Right ventricle myocardium inferior (tissue), 1 donor: ENCODE measurements at regions not wholly inside any gene's neighbourhood (a gene's known extent, or its start where the extent isn't known, plus 50 kb on each side); places are given as distances from the start of the nearest gene placed in this dataset.

Source experiments
- ATAC-seq: fragments of 200-7000 bp; cut with Tn5 transposase; one replicate; pipeline ENCODE4 v1.9.1; 2020; ENCODE audit warnings: mild to moderate bottlenecking, moderate library complexity
- DNase-seq: peaks from one replicate; pipeline ENCODE4 v3.0.0; 2021; ENCODE audit errors: missing footprints
- intact Hi-C: fragments of 100-400 bp; cut with DNase I; formaldehyde crosslinking; loops from one replicate; pipeline ENCODE4 v1.11.0; 2022
- donor health status: DM: no; HTN: yes; CAD: no; lungs with severe emphysema.

DNA sequence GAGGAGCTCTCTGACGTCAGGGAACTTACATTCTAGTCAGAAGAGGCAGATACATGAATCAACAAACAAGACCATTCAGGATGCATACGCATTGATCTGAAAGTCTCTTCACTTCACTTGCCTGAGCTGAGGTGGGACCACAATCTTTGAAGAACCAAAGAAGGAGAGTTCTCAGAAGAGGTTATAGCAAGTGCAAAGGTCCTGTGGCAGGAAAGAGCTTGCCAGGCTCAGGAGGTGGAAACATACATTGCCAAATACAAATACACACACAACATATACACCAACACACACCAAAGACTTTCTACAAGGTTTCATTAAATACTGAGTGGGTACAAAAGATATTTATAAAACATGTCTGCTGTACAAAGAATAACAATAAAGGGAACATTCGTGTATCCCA, 86.8 kb upstream of the GJB5 start:
- intact Hi-C loops = no loop called here
- DNase-seq = no peak
- ATAC-seq = no peak

DNA sequence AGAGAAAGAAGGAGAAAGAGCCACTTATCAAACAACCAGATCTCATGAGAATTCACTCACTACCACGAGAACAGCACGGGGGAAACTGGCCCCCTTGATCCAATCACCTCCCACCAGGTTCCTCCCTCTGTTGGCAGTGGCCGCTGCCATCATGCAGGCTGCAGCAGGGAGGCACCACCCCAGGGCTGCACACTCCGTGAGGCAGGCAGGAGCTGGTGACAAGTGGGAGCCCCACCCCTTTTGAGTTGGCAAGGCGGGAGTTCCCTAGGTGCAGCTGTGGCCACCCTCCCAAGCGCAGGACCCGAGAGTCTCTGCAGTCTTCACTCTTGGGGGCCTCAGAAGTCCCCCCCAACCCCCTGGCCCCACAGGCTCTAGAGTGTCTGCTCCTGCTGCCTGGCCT, 83.9 kb upstream of the GJB5 start:
- no peak for ATAC-seq
- no peak for DNase-seq
- intact Hi-C loops = no loop called here

DNA sequence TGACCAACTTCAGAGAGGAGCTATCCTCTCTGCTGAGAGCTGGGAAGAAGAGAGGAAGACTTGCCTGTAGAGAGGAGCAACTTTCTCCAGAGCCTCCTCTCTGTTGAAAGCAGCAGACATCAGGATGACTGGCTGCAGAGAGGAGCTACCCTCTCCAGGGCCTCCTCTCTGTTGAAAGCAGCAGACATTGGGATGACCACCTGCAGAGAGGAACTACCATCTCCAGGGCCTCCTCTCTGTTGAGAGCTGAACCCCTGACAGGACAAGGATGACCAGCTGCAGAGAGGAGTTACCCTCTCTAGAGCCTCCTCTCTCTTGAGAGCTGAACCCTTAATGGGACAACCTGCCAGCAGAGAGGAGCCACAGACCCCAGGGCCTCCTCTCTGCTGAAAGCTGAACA, 83.0 kb upstream of the GJB5 start:
- ATAC-seq = no peak
- DNase-seq = no peak
- intact Hi-C loops = no loop called here

DNA sequence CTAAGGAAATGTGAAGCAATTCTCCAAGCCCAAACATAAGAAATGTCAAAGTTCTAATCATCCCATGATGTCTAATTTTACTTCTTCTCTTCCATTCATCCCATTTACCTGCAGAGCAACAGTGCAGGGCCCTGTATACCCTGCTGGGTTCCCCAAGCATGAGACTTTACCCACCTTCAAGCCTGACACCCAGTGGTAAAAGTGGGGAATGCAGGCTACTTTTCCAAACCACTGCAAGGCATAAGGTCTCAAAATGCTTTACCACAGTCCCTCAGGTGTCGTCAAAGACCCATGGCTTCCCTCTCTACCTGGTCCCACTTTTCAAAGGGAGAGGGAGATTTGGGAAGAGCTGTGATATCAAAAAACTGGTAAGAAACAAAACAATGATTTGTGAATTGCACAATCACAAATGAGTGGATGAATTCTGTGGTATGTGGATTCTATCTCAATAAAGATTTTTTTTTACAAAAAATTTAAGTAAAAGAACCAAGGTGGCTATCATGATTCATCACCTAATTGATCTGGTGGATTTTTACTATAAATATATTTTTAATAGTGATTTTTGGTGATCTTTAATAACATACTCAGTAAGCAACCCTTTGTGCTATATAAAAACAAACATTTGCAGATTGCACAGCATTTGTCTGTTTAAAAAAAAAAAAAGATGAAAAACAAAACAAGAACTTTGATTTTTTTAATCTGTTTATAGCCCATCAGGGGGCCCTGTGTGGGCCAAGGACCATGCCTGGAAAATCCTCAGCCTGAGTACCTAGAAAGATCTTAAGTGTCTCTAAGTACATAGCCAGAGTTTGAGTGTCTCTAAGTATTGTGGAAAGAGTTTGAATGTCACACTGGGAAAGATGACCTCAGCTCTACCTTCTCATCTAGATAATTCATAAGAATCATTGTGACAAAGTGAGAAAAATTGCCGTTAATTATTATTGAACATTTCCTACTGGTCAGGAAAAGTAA, 73.1 kb upstream of the GJB5 start:
- DNase-seq = no peak
- ATAC-seq = no peak
- intact Hi-C loops = loop anchor here (2.0 kb wide), 1 partner anchor 55 kb away; no protein-coding TSS in a partner anchor

DNA sequence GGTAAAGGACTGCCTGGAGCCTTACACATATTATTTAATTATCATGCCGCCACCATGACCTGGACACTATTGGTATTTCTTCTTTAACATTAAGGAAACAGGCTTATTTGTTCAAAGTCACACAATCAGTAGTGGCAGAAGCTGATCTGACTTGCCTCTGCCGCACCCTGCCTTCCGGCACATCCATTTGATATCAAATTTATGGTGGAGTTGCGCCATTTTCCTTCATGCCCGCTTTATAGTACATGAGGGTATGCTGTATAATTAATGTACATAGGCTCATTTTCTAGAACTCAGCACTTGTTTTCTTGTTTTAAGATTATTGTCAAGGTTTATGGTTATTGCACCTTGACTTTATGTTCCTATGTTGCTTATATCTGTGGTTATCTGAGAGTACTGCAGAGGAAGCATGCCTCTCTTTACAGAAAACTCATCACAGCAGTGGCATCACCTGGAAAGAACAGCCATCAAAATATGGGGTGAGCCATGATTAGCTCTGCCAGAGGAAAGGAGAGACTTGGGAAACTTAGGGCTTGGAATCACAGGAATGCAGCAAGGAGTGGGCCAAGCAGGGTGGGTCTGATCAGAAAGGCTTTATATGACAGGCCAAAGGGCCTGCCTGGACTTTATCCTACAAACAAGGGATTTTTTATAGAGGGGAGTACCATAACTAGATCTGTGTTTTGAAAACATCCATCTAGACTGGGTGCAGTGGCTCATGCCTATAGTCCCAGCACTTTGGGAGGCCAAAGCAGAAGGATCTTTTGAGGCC, 72.2 kb upstream of the GJB5 start:
- ATAC-seq (no peak), DNase-seq (no peak)
- intact Hi-C loops = no loop called here

DNA sequence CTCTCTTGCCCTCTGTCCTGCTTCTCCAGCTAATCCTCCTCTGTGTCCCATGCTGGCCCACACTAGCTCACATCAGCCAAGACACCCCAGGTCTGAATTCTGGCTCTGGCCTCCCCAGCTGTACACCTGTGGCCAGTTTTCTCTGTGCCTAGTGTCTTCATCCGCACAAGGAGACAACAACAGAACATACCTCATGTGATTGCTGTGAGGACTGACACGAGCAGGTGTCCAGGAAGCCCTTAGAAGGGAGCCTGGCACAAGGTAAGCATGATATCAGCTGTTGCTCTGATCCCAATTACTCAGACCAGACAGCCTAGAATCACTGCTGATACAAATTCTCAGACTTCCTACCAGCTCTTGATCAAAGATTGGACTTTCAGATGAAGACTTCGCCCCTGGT, 71.2 kb upstream of the GJB5 start:
- intact Hi-C loops = no loop called here
- DNase-seq = no peak
- no peak for ATAC-seq

DNA sequence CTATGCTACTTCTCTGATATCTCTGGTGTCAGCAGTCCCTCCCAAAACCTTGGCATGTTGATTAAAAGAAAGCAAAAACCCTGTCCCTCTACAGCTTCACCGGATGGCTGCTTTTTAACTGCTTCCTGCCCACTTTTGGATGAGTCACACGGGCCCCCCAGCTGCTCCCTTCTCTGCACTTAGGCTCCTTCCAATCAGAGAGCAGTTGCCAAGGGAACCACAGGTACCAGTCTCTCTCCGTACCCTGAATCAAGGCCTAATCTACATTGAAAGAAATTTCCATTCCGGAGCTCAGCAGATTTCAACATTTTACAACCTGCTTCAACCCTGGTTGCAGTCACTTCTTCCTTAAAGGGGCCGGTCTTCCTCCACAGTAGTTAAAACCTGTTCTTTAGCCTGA, 70.6 kb upstream of the GJB5 start:
- intact Hi-C loops = no loop called here
- ATAC-seq = no peak
- no peak for DNase-seq

DNA sequence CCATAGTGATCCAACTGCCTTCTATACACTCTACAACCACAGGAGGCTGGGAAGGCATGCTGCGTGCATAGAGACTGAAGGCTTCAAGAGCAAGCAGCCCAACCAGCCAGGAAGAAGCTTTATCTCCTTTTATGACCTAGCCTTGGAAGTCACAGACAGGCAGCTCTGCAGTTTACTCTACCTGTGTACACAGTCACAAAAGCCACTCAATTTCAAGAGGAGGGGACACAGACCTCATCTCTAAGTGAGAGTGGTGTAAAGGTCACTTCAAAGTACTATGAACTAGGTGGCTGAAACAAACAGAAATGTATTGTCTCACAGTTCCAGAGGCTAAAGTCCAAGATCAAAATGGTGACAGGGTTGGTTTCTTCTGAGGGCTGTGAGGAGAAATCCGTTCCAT, 69.6 kb upstream of the GJB5 start:
- intact Hi-C loops = no loop called here
- ATAC-seq (no peak), DNase-seq (no peak)

DNA sequence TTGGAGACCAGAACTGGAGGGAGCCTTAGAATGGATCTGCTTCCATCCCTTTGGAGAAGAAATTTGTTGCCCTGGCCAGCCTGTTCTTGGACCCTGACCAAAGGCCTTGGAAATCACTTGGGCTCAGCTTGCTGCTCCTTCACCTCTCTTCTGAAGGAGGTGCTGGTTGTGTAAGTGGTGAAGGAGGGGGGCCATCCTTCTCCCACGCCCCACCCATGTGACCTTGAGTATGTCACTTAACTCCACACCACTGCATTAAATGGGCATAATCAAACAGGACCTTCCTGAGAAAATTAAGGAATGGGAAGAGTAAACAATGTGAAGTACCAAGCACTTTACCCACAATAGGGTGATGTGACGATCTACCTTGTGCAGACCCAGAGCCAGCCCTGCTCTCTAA, 68.3 kb upstream of the GJB5 start:
- ATAC-seq = no peak
- no peak for DNase-seq
- intact Hi-C loops = no loop called here

DNA sequence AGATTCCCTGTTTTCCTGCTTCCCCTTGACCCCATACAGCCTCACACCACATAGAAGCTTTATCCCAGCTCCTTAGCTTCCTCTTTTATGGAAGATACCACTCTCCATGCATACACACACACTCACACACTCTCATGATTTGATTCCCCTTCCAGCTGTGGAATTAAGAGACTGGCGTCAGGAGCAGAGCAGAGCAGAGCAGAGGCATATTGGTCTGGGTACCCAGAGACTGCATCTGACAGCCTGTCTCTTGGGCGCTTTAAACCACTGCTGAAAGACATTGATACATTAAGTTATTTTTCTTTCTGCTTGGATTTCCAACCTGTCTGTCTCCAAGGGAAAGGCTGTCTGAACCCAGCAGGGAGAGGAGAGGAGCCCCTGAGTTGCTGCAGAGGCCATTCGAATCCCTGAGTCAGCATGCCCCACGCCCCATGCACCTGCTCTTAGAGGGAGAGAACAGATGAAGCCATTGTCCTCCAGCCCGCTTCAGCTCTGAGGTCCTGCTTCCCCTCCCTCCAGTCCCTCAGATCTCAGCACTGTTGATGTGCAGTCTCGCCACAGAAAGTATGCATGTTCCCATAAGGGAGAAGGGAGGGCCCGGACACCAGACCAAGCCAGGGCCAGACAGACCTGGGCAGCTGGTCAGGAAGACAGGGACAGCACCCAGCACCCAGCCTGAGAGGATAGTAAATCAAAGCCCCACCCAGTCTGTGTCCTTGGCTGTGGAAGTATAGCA, 66.7 kb upstream of the GJB5 start:
- ATAC-seq (no peak), DNase-seq (no peak)
- intact Hi-C loops = no loop called here

DNA sequence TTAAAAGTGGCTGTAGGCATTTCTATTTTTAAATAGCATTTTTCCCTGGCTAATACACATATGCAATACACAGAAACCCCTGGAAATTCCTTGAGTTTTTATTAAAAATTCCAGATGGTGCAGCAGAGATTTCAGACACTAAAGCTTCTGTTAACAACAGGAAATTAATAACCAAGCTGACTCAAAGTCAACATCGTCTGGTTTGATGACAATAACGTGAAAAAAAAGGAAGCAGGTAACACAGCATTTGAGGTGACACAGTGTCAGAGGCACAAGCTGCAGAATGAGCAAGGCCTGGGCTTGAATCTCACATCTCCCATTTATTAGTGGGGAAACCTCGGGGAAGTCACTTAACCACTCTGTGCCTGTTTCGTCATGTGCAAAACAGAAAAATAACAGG, 64.6 kb upstream of the GJB5 start:
- ATAC-seq (no peak), DNase-seq (no peak)
- intact Hi-C loops = no loop called here

DNA sequence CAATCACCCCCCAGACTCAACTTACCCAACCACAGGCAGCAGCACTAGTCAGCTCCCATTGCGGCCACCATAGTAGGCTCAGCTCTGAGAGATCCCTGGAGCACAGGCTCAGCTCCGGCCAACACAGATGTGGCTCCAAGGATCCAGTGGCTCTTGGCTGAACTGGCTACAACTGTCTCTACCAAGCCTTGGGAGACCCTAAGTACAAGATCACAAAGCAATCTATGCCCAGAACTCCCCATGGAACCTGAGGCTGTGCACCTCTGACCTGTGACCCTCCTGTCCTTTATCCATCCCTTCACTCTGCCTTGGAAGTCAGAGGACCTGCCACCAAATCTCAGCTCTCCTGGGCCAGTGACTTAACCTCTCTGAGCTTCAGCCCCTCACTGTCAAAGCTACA, 61.8 kb upstream of the GJB5 start:
- ATAC-seq (no peak), DNase-seq (no peak)
- intact Hi-C loops = no loop called here

DNA sequence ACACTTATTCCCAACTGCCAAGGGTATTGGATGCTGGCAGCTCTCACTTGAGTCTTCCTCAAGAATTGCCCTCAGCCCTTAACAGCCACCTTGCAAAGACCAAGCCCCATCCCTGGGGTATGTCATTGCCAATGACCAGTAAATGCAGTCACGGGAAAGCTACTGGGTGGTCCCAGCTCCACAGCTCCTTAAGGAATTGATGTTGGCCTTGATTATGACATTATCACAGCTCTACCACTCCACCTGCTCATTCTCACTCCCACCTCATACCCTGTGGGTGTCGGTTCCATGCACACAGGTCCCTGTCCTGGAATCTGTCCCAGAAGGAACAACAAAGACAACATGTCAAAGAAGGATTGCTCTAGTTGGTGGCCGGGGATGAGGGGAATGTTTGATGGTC, 60.5 kb upstream of the GJB5 start:
- intact Hi-C loops = no loop called here
- ATAC-seq (no peak), DNase-seq (no peak)

DNA sequence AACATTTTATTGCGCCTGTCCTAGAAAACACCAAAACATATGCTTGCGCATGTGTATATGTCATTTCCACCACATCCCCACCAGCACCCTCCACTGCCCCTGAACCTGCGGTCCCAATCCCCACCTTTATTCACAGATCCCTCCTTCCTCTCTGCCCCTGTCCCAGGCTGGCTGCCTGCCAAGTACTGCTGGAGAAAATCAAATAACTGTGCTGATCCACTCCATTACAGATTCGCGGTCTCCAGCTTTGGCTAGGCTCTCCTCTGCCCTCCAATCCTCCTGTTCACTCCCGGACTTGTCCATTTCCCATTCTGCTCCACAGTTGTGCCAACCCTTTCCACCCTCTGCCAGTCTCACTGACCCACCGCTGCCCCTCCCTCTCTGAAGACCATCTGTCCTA, 59.3 kb upstream of the GJB5 start:
- ATAC-seq (no peak), DNase-seq (no peak)
- intact Hi-C loops = no loop called here

DNA sequence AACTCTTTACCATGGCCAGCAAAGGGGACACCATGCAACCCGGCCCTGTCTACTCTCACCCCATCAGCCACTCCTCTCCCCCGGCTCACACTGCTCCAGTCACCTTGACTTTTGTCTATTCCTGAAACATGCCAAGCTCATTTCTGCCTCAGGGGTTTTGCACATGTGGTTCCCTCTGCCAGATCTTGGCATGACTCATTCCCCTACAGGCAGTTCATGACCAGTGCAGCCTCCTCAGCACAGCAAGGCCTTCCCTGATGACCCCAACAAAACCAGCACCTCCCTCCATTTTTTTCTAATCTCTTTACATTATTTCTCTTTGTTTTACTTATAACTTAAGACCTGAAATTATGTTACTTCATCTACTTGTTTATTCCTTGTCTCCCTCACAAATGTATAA, 58.6 kb upstream of the GJB5 start:
- no peak for ATAC-seq
- DNase-seq = no peak
- intact Hi-C loops = no loop called here

DNA sequence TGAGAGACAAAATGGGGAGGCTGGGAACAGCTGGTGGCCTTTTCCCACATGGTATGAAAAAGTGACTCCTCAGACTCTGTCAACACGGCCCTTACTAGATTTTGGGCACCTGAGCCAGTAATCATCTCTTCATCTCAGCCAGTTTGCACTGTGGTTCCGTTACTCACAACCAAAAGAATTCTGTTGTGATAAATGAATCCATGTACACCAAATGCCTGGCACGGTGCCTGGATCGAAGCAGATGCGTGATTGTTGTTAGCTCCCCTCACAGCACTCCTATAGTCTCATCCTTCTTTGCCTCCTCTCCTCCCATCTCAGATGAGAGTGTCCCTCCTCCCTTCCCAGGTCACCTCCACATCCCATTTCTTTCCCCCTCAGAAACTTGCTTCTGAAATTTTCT, 57.9 kb upstream of the GJB5 start:
- ATAC-seq = no peak
- DNase-seq = no peak
- intact Hi-C loops = no loop called here

DNA sequence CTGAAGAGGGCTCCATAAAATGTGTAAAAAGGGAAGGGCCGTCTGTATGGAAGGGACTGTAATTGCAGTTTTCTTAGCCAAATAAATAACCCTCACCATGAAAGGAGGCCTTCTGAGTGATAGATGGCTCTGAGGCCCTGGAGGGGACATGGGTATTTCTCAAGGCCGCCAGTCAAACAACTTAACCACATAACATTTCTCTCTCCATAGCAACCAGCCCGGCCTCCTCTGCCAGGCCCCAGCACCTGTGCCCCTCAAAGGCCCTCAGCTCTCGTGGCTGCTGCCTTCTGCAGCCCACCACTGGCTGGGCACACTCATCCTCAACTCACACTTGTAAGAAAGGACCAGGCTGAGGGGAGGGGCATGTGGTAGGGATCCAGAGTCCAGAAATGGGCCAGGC, 57.0 kb upstream of the GJB5 start:
- intact Hi-C loops = no loop called here
- ATAC-seq (no peak), DNase-seq (no peak)

DNA sequence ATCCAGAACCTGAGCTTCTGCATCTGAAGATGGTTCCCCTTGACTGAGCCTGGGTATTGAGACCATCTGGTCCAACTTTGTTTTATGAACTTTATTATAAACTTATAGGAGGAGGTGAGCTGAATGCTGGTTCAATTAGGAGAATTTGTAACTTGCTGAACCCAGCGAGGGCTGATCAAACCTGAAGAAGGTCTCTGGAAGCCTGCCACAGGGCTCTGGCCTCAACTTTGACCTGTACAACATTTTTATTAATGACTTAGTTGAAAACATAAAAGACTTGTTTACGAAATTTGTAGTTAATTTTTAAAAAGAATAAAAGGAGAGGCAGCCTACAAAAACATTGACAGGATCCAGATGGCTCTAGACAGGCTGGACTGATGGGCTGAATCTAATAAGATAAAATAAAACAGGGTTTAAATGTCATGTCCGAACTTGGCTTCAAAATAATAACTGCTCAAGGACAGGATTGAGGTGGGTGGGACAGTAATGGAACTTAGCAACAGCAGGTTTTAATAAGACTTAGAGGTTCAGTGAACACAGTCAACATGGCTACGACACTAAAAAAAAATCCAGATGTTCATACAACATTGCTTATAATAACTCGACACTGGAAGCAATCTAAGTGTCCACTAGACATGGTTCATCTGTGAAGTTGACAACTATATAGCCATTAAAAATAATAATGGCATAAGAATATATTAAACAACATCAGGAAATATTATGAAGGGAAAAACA, 53.4 kb upstream of the GJB5 start:
- no peak for DNase-seq
- no peak for ATAC-seq
- intact Hi-C loops = no loop called here
